ENCODE measurements at regions not wholly inside any gene's neighbourhood (a gene's known extent, or its start where the extent isn't known, plus 50 kb on each side); places are given as distances from the start of the nearest gene placed in this dataset.

DNA sequence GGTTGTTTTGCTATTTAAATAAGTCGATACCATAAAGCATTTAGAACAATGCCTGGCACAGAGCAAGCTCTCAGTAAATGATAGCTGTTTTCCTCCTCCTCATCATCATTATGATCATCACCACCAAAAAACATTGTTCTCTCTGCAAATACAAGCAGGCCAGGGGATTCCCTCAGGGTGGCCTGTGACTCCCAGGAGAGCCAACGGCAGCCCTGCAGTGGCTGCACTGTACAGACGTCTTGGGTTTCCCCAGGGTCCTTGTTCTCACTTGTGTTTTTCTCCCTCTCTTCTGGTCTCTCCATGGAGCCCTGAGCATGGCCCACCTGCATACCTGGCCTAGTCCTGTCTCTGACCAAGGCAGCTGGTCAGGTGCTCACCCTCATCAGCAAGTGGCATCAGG lies 290.9 kb upstream of the PWP1 start:
- DNase-seq (no peak), ATAC-seq (peak; percentile 37)
- H3K27ac Mint-ChIP-seq, result no peak overlapping the region
- no peak overlapping the region for H3K4me3 Mint-ChIP-seq
- H3K4me1 Mint-ChIP-seq, result peaks cover 100% of the 10 kb centered on the region
- peaks cover 2 to 6% of the 10 kb centered on the region in 2 donors for H3K9me3 Mint-ChIP-seq
- H3K27me3 Mint-ChIP-seq, result no peaks in the 10 kb centered on the region

DNA sequence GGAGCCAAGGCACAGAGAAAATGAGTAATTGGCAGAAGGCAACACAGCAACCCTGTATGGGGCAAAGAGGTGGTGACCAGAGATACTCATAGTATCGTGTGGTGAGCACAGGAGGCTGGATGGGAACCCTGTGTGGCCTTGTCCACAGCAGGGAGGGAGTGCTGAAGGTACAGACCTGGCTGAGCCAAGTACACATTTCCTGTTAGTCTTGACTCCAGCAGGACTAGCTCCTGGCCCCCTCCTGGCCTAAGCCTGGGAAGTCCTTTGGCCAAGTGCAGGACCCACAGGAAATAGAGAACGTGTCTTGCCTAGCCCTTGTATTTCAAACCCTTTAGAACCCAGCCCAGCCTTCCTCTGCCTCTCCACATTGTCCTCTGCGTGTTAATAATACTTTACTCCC lies 289.8 kb upstream of the PWP1 start:
- peak; percentile 26 for ATAC-seq
- H3K9me3 Mint-ChIP-seq, result no peaks in the 10 kb centered on the region
- no peak for DNase-seq
- H3K27me3 Mint-ChIP-seq, result no peaks in the 10 kb centered on the region
- H3K27ac Mint-ChIP-seq, result no peak overlapping the region
- no peak overlapping the region for H3K4me3 Mint-ChIP-seq
- H3K4me1 Mint-ChIP-seq, result peaks cover 100% of the 10 kb centered on the region

DNA sequence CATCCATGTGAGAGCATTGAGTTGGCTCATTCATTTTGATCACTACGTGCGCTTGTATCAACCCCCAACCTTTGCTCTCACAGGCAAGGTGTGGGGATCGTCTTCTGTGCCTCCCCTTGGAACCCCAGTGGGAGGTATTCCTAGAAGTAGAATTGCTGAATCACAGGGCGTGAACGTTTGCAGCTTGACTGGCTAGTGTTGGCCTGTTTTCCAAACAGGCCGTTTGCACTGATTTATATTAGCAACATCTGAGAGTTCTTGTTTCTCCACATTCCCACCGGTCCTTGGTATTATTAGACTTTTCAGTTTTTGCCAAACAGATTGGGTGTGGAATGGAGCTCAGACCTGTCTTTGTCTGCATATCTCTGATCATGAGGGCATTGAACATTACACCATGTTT lies 288.6 kb upstream of the PWP1 start:
- ATAC-seq (no peak), DNase-seq (no peak)
- Mint-ChIP-seq H3K4me3 (no peak overlapping the region), H3K9me3 (no peaks in the 10 kb centered on the region), H3K27ac (no peak overlapping the region), H3K27me3 (no peaks in the 10 kb centered on the region), H3K4me1 (peaks cover 100% of the 10 kb centered on the region)

- Mint-ChIP-seq H3K9me3 (no peaks in the 10 kb centered on the region), H3K4me3 (no peak overlapping the region)
- no peak for ATAC-seq
These were observed 287.6 kb upstream of the PWP1 start for GRCh38 chr12:107397890-107398500.

DNA sequence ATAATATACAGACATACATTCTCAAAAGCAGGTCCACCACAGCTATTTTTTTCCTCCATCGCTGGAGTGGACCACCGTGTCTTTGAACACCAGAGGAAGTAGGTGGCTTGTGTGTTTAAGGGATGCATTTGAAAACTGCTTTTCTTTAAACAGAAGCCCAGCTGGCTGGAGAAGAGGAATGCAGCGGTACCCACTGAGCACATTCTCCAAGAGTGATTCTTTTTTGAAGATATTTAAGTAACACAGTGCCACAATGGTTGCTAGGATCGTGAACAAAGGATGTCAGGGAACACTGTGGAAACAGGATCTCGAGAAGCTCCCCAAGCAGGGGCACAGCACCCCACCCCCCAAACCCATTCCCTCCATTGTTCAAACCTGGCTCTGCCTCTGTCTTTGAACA lies 286.6 kb upstream of the PWP1 start:
- Mint-ChIP-seq H3K4me1 (peaks cover 91% of the 10 kb centered on the region), H3K27ac (no peak overlapping the region), H3K9me3 (no peaks in the 10 kb centered on the region), H3K4me3 (no peak overlapping the region), H3K27me3 (no peaks in the 10 kb centered on the region)
- ATAC-seq (no peak), DNase-seq (no peak)

More at GRCh38 chr12:107397890-107398500, 287.6 kb upstream of the PWP1 start:
- Mint-ChIP-seq H3K27me3 (no peaks in the 10 kb centered on the region), H3K27ac (peak overlapping the region in 1 of 2 donors; percentile 21), H3K4me1 (peaks cover 100% of the 10 kb centered on the region)
- no peak for DNase-seq

- DNase-seq (peak in 1 of 2 donors; percentile 44), ATAC-seq (peak; percentile 75)
- peak overlapping the region in 1 of 2 donors; percentile 48 for H3K27ac Mint-ChIP-seq
- H3K9me3 Mint-ChIP-seq, result no peaks in the 10 kb centered on the region
- peaks cover 80% of the 10 kb centered on the region for H3K4me1 Mint-ChIP-seq
- H3K4me3 Mint-ChIP-seq, result peak overlapping the region in 1 of 2 donors; percentile 21
- no peaks in the 10 kb centered on the region for H3K27me3 Mint-ChIP-seq
These were observed 284.7 kb upstream of the PWP1 start for GRCh38 chr12:107400686-107401447.

DNA sequence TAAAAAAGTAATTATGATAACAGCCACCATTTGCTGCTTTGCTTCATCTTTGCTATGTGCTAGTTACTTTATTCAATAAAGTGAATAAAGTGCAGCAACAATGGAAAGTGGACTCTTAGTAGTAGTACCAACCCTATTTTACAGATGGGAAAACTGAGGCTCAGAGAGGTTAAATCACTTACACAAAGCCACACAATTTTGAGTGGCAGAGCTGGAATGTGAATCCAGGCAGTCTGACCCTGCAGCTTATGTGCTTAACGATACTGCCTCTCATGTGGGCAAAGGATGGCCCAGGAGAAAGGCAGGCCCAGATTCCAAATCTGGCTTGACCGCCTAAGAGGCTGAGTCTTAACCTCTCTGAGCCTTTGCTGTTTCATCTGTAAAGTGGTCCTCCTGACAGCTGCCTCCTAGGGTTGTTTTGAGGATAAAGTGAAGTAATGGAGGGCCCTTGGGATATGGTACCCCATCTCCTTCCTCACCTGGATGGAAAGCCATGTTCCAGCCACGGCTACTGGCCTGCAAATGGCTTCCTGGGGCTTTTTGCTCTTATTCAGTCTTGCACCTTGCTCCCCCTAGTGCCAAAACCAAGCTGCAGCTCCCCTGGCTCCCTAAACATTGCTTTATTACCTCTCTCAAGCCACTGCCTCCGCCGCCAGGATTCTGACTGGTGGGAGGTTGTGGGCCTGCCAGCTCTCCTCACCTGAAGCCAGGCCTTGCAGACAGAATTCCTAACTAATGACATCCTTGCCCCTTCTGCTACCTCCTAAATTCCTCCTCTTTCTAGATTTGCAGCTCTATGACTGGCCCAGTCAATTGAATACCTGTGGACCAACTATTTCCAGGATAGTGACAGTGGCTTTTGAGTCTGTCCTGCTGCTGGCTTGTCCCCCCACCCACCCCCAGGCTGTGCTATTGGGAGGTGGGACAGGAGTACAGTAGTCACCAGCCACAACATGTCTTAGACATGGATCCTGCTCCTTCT lies 283.3 kb upstream of the PWP1 start:
- peak; percentile 67 for ATAC-seq
- Mint-ChIP-seq H3K27me3 (no peaks in the 10 kb centered on the region), H3K4me1 (peaks cover 65% of the 10 kb centered on the region), H3K4me3 (peak overlapping the region in 1 of 2 donors; percentile 42), H3K9me3 (no peaks in the 10 kb centered on the region), H3K27ac (peak overlapping the region; percentile 59 to 60)
- peak; percentile 58 to 72 for DNase-seq

DNA sequence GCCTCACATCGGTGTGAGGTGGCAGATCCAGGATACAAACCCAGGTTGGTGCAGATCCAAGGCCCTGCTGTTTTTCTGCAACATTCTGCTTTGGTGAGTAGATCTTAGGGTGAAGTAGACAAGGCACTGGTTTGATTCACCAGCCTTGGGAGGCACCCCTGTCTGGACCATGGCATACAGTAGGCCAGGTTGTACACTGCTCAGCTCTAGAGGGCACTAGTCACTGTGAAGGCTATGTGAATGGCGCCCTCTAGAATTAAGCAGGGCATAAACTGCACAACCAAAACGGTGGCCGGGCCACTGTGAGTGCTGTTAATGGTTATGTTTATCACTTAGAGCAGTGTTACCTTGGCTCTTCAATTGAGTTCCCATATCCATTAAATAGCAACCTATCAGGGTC lies 280.6 kb upstream of the PWP1 start:
- no peaks in the 10 kb centered on the region for H3K9me3 Mint-ChIP-seq
- ATAC-seq, result peak; percentile 92
- H3K27me3 Mint-ChIP-seq, result no peaks in the 10 kb centered on the region
- no peak overlapping the region for H3K4me3 Mint-ChIP-seq
- peaks cover 39% of the 10 kb centered on the region for H3K4me1 Mint-ChIP-seq
- H3K27ac Mint-ChIP-seq, result no peak overlapping the region
- DNase-seq, result peak; percentile 31 to 50

- H3K4me1 Mint-ChIP-seq, result peaks cover 34% of the 10 kb centered on the region
These were observed 280.2 kb upstream of the PWP1 start for GRCh38 chr12:107405436-107405835.

GRCh38 chr12:107406932-107407331 lies 278.7 kb upstream of the PWP1 start:
- H3K4me3 Mint-ChIP-seq, result no peak overlapping the region
- ATAC-seq, result no peak
- H3K9me3 Mint-ChIP-seq, result no peaks in the 10 kb centered on the region
- peaks cover 25% of the 10 kb centered on the region for H3K4me1 Mint-ChIP-seq
- no peaks in the 10 kb centered on the region for H3K27me3 Mint-ChIP-seq
- DNase-seq, result no peak
- H3K27ac Mint-ChIP-seq, result peak overlapping the region in 1 of 2 donors; percentile 91

More at GRCh38 chr12:107405436-107405835, 280.2 kb upstream of the PWP1 start:
- Mint-ChIP-seq H3K27ac (peak overlapping the region in 1 of 2 donors; percentile 42), H3K9me3 (no peaks in the 10 kb centered on the region), H3K4me3 (no peak overlapping the region), H3K27me3 (no peaks in the 10 kb centered on the region)
- ATAC-seq (no peak), DNase-seq (no peak)

DNA sequence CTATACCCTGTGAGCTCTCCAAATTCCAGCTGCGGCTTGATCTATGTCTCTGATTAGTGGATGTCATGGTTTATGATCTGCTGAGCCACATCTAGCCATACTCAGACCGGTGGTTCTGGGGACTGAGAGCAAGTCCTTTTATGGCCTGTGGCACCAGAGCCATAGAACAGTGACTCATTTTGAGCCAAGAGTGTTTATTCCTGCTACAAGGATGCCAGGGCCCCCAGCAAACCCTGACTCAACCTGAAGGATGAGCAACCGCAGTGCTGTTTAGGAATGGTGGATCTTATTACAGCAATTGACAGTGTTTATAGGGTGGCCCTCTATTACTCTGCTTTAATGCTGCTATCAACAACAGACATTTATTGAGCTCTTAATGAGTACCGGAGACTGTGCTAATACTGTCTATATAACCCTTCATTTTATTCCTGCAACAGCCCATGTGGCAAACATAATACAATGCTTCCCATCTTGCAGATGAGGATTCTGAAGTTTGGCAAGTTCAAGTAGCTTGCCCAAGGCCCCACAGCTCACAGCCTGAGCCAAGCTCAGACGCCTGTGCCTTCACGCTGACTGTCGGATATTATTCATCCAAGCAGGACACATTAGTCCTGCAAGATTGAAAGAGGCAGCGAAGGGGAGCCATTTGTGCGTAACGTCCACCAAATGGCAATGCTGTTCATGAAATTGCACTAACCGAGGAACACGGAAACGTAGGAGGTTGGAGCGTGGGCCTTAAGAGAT lies 273.6 kb upstream of the PWP1 start:
- DNase-seq (no peak), ATAC-seq (no peak)
- no peaks in the 10 kb centered on the region for H3K9me3 Mint-ChIP-seq
- H3K4me3 Mint-ChIP-seq, result no peak overlapping the region
- H3K27me3 Mint-ChIP-seq, result no peaks in the 10 kb centered on the region
- peaks cover 5% of the 10 kb centered on the region for H3K4me1 Mint-ChIP-seq
- no peak overlapping the region for H3K27ac Mint-ChIP-seq

DNA sequence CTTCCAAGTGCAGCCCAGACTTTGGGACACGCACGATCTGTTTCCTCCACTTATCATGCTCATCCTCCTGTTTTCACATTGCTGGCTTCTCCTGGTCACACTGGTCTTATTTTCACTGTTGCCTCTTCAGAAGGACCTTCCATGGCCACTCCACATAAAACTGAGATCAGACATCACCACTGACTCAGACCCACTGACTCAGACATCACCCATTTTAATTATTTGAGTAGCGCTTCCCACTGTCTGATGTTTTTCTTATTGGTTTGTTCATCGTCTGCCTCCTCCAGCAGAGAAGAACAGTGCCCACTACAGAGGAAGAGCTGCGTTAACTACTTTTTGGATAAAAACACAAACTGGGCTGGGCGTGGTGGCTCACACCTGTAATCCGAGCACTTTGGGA lies 270.5 kb upstream of the PWP1 start:
- Mint-ChIP-seq H3K9me3 (peaks cover 5 to 12% of the 10 kb centered on the region in 2 donors), H3K27ac (no peak overlapping the region), H3K4me1 (peaks cover 11% of the 10 kb centered on the region), H3K4me3 (no peak overlapping the region), H3K27me3 (no peaks in the 10 kb centered on the region)
- DNase-seq (no peak), ATAC-seq (no peak)

DNA sequence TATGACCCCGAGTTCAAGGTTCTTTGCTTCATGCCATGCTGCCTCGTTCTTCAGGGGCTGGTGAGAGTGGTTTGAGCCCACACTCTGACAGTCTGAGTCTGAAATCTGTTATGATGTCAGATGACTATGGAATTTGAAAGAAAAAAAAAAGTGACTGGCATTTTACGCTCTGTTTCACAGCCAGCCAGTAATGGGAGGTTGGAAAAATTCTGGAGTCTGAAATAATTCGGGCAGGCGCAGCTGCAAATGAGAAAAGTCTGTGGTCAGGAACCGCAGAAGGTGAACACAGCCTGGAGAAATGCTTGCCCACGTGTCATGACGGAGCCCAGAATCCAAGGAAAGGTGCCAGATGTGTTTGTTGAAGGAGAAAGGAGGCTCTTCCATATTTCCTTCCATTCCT lies 269.8 kb upstream of the PWP1 start:
- Mint-ChIP-seq H3K4me3 (no peak overlapping the region), H3K27me3 (no peaks in the 10 kb centered on the region), H3K9me3 (peaks cover 5 to 13% of the 10 kb centered on the region in 2 donors), H3K4me1 (peaks cover 11% of the 10 kb centered on the region), H3K27ac (peak overlapping the region in 1 of 2 donors; percentile 38)
- ATAC-seq, result no peak
- no peak for DNase-seq

DNA sequence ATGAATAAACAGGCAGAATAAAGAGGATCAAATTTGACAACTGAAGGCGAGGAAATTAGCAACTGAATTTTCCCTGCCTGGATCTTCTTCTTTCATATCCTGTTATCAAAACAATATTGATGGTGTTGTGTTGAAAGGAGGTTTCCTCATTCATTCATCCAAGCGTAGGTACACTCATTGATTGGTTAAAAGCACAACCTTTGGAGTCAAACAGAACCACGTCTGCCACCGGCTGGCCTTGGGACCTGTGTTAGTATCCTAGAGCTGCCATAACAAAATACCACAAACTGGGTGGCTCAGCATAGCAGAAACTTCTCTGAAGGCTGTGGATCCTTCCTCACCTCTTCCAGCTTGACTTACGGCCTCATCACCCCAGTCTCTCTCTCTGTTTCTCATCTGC lies 268.6 kb upstream of the PWP1 start:
- Mint-ChIP-seq H3K4me1 (peaks cover 6% of the 10 kb centered on the region), H3K9me3 (peaks cover 5 to 13% of the 10 kb centered on the region in 2 donors), H3K27ac (no peak overlapping the region), H3K4me3 (no peak overlapping the region), H3K27me3 (no peaks in the 10 kb centered on the region)
- no peak for ATAC-seq
- DNase-seq, result no peak

DNA sequence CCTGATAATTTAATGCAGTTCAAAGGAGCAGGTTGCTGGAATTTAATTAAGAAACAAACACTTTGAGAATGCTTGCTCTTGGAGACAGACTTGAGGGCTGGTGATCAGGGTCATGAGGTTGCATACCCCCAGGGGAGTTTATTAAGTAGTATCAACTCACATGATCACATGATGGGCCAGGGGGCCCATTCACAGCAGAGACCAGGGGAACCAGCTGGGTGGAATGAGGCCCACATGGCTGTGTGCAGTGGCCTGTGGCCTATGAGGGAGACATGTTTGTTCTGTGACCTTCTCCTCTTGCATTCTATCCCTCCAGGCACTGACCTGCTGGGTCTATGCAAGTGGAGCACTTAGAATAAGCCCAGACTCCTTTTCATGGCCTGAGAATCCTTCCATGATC lies 266.6 kb upstream of the PWP1 start:
- peaks cover 5 to 13% of the 10 kb centered on the region in 2 donors for H3K9me3 Mint-ChIP-seq
- H3K27me3 Mint-ChIP-seq, result no peaks in the 10 kb centered on the region
- ATAC-seq (no peak), DNase-seq (no peak)
- peaks cover 11% of the 10 kb centered on the region for H3K4me1 Mint-ChIP-seq
- no peak overlapping the region for H3K27ac Mint-ChIP-seq
- no peak overlapping the region for H3K4me3 Mint-ChIP-seq

Measured in stimulated activated naive CD8-positive, alpha-beta T cell treated with anti-CD3 and anti-CD28 coated beads, Interleukin-15, amount 100 ng/mL, for 72 hours (primary cell).